NCI-H1105 (cell line): ENCODE measurements at regions not wholly inside any gene's neighbourhood (a gene's known extent, or its start where the extent isn't known, plus 50 kb on each side); places are given as distances from the start of the nearest gene placed in this dataset.
A peak's percentile ranks its signal among the peaks of the same experiment; 100 is the strongest.

Experiments
- DNase-seq: peaks from one replicate; lab custom pipeline; 2025; lab: John Stamatoyannopoulos, UW

DNA sequence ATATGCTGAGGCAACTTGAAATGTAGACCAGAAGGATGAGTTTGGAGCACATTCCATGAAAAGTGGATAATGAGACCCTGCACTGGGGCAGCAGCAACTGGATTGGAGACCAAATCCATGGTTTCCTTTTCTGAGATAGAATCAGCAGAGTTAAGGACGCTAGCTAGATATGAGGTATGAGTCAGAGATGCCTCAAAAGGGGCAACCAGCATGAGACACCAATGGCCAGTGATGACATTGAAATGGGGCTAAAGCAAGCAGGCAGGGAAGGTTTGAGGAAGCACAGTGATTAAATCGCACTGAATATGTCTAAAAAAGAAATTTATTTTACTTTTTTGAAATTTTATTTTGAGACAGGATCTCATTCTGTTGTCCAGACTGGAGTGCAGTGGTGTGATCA is 802.4 kb downstream of the TFAP2A start:
- no peak for DNase-seq

GRCh38 chr6:9610620-9611415 is 804.1 kb downstream of the TFAP2A start:
- DNase-seq: no peak

- no peak for DNase-seq
Measured at GRCh38 chr6:9606435-9607134, 808.3 kb downstream of the TFAP2A start.

DNA sequence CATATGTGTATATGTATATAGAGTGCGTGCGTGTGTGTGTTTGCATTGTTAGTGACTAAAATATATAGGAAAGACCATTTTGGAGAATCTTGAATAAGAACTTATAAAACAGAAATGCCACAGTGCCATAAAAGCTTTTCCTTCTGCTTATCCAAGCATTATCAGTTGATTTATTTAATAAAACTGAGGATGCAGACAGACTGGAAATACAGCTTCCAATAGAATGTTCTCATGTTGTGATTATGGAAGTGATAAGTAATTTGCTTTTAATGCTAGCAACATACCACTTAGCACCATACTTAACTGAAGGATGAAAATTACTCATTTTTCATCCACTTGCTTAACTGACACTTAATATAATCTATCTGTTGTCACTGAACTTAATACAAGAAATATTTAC is 820.1 kb downstream of the TFAP2A start:
- DNase-seq: no peak

GRCh38 chr6:9593554-9593953 is 821.3 kb downstream of the TFAP2A start:
- DNase-seq: no peak

GRCh38 chr6:9583753-9584352 is 831.0 kb downstream of the TFAP2A start:
- DNase-seq: no peak

DNA sequence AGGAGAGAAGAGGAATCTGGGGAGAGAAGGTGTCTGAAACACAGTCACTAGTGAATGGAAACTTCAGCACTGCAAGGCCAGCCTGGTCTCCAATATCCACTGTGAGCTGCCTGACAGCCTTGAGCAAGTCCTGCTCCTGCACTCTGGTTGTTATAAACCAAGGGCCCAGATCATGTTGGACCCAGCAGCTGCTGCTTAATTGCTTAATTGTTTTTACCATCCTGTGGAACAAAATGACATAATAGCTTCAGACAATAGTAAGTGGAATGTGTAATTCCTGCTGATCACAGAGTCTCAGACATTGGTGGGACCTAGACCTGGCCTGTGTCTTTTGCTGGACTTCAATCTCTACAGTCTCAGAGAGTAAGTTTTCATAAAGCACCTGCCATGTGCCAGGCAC is 833.7 kb downstream of the TFAP2A start:
- DNase-seq: peak; percentile 12

- DNase-seq: no peak
Measured at GRCh38 chr6:9576521-9576920, 838.4 kb downstream of the TFAP2A start.

DNA sequence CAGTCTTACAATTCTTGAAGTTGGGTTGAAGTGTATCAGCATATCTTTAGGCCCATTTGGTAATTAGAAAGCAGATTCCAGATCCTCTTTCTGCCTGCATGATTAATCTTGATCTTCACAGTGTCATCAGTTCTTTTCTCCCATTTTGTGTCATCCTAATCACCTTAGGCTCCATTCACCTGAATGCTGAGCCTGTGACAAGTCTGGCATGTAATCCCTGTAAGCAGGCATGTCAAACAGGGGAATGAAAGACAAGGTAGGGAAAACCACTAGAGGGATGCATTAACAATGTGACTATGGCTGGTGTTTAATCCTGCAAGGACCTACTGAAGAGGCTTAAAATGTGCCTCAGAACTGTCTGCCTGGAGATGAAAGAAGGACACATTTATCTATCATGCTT is 848.8 kb downstream of the TFAP2A start:
- DNase-seq: no peak

DNA sequence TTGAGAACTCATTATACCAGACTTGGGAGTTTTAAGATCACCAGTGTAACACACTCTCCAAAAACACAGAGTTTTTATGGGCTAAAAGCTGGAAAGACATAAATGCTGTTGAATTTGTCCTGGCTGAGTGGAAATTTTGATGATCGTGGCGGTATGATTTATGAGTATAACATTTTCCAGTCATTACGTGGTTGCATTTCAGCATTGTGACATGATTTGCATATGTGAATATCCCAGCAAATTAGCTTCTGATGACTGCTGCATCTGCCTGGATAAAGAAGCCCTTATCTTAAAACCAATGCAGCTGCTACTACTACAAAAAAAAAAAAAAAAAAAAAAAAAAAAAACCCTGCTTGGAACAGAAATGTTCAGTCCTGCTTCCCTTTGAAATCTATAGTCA is 850.9 kb downstream of the TFAP2A start:
- DNase-seq: peak; percentile 52

DNA sequence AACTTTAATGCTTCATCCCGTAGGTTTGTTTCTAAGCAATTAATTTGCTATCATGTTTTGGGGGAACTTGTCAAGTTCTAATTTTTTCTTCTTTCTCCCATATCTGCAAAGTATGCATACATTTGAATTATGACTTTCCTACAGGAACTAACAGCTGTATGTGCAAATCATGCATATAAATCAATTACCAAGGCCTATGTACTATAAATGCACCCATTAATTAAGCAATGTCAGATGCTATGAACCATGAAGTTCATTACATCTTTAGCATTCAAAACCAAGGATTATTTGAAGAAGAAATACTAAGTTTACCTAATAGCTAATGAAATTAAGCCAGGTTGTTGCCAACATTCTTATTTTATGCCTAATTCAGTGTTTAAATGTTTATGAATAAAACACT is 851.3 kb downstream of the TFAP2A start:
- no peak for DNase-seq

DNA sequence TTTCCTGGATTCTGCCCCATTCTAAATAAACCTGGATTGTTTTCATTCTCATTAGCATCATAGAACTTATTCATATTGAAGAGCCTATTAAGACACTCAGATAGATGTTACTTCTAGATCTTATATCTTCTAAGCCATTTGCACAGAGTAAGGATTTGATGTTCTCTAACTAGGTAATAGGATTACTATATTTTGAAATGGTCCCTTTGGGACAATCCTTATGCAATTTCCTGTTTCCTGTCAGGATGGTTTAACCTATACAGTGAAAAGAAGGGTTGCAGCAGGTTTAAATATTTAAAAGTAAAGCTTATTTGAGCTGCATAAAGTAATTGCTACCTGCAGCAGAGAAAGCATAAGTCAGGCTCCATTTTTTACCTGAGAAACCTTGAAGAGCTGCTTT is 860.1 kb downstream of the TFAP2A start:
- no peak for DNase-seq

DNA sequence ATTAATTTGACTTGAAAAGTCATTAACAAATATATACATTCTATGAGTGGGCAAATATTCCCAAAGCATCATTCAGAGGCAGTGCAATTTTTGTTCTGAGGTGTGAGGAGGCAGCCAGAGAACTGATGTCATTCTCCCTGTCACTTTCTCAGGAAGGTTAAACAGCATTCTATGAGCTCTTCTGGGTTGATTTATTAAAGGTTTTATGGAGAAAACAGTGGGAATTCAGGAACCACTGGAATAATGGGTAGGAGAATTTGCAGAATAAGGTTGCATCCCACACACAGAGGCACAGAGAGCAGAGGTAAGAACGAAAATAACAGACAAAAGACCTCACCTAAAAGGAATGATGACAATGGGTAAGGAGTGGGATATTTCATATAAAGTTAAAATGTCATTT is 860.6 kb downstream of the TFAP2A start:
- DNase-seq: no peak

- no peak for DNase-seq
Measured at GRCh38 chr6:9553002-9553401, 861.9 kb downstream of the TFAP2A start.

DNA sequence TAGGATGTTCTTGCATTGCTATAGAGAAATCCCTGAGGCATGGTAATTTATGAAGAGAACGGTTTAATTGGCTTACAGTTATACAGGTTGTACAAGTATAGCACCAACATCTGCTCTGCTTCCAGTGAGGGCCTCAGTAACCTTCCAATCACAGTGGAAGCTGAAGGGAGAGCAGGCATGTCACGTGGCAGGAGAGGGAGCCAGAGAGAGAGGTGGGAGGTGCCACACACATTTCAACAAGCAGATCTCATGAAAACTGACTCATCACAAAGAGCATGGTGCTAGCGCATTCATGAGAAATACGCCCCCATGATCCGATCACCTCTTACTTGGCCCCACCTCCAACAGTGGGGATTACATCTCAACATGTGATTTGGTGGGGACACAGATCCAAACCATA is 871.2 kb downstream of the TFAP2A start:
- DNase-seq: no peak

GRCh38 chr6:9540534-9541126 is 874.2 kb downstream of the TFAP2A start:
- peak; percentile 41 for DNase-seq

DNA sequence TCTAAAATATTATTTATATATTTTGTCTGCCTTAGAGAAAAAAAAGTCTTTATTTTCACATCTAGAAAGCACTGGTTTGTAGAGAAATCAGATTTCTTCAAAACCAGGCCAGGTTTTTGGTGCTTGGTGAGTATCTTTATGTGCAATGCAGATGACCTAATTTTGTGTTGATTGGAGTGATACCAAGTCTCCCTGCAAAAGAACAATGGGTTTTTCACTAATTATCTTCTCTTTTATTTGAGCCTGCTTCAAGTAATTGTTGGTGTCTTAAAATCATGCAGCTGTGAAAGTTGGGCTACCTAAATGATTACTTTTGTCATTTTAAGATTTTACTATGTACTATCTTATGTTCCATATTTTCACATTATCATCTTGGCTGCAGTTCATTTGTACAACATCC is 874.7 kb downstream of the TFAP2A start:
- no peak for DNase-seq

- DNase-seq: no peak
Measured at GRCh38 chr6:9539231-9539755, 875.6 kb downstream of the TFAP2A start.

- DNase-seq: no peak
Measured at GRCh38 chr6:9537381-9537780, 877.5 kb downstream of the TFAP2A start.

DNA sequence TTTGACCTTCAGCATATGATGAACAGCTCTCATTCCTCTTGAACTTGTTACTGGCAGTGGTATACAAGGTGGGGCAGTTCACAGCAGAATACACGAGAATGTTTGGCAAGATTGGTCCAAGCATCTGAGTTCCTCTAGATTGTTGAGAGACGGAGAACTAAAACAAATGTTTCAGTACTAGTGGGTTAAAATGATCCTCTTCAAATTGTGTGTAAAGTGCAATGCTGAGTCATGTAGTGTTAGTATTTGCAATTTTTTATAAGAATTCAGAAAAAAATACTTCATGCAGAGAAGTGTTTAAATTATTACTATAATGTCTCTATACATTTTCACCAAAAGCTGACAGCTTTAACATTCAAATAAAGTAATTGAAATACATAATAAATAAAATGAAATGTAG is 879.8 kb downstream of the TFAP2A start:
- DNase-seq: no peak

GRCh38 chr6:9532621-9533557 is 882.0 kb downstream of the TFAP2A start:
- DNase-seq: no peak
